Astrocyte (in vitro differentiated cells and primary cell): ENCODE measurements at regions not wholly inside any gene's neighbourhood (a gene's known extent, or its start where the extent isn't known, plus 50 kb on each side); places are given as distances from the start of the nearest gene placed in this dataset.

Experiments
- CTCF ChIP-seq: IDR thresholded peaks from 2 replicates; pipeline ENCODE4 v1.5.1; 2011; ENCODE audit warnings: low read depth, mild to moderate bottlenecking, inconsistent platforms, low read length, moderate library complexity; ENCODE audit not compliant: insufficient read depth
- EZH2 ChIP-seq: IDR thresholded peaks from 2 replicates; pipeline ENCODE4 v1.6.1; 2012; ENCODE audit warnings: mild to moderate bottlenecking, low read length, inconsistent platforms; ENCODE audit not compliant: insufficient read depth

- no peak for TF ChIP-seq CTCF
- no peak for TF ChIP-seq EZH2
Observed at GRCh38 chr2:3974765-3975164, 271.4 kb downstream of the DCDC2C start.
